K562 (cell line): ENCODE measurements at regions not wholly inside any gene's neighbourhood (a gene's known extent, or its start where the extent isn't known, plus 50 kb on each side); places are given as distances from the start of the nearest gene placed in this dataset.

ENCODE experiments used
- ATAC-seq: fragments of 200-7000 bp; cut with Tn5 transposase; 3 replicates; pipeline ENCODE4 v1.9.1; 2020; ENCODE audit warnings: moderate library complexity
- BruUV-seq: library from RNA; stranded (reverse); fragments of 400-500 nt; replicated peaks from 2 replicates; lab custom pipeline; 2021; lab: Mats Ljungman, UMichigan
- CTCF ChIA-PET: fragments of 300-600 bp; formaldehyde crosslinking; extraction: SDS; loops from one replicate; lab custom pipeline; 2021; ENCODE audit warnings: low intra/inter-chr PET ratio; lab: Yijun Ruan, JAX
- POLR2A ChIA-PET: fragments of 300-600, 350-650 bp; sonication (Branson Sonifier 250); formaldehyde crosslinking; extraction: SDS; loops from one replicate; lab custom pipeline; 2021; ENCODE audit warnings: antibody characterized with exemption, inconsistent platforms; lab: Yijun Ruan, JAX
- DNase-seq, 4 experiments: peaks; one replicate each; pipeline versions ENCODE4 v3.0.0 to v3.0.0-alpha.2; 2011 to 2018; ENCODE audit warnings: low spot score in 3 of 4, mixed read lengths in 3 of 4; ENCODE audit errors: extremely low read depth in 1 of 4
- FAIRE-seq: peaks from 2 replicates; lab custom pipeline; 2011; peaks lifted over from hg19 to GRCh38; lab: Jason Lieb, UNC
- H2AFZ ChIP-seq: 2 replicates; pipeline ENCODE4 v1.6.0; 2011; ENCODE audit warnings: low read depth, low read length, control low read depth, inconsistent platforms
- H3K27ac ChIP-seq: fragments of 200-600 bp; 3 replicates; pipeline ENCODE4 v1.8.0; 2011; ENCODE audit warnings: low read depth, mild to moderate bottlenecking, control low read depth, inconsistent platforms, low read length, moderate library complexity, mixed read lengths; ENCODE audit errors: extremely low read depth
- H3K27me3 ChIP-seq, 2 experiments: fragments of 300-600 bp in 1 of 2; 2 replicates in 1 of 2; 3 replicates in 1 of 2; pipeline versions ENCODE4 v1.6.0 to v1.8.0; 2011; ENCODE audit warnings: inconsistent platforms in 2 of 2, low read length in 2 of 2, mild to moderate bottlenecking in 1 of 2, mixed read lengths in 1 of 2, moderate library complexity in 1 of 2; ENCODE audit not compliant: control insufficient read depth in 2 of 2, insufficient read depth in 2 of 2
- H3K36me3 ChIP-seq: fragments of 300-600 bp; 3 replicates; pipeline ENCODE4 v1.8.0; 2011; ENCODE audit warnings: mild to moderate bottlenecking, low read length, inconsistent platforms; ENCODE audit not compliant: control insufficient read depth, insufficient read depth
- H3K4me1 ChIP-seq, 2 experiments: fragments of 200-600 bp in 1 of 2; replicated peaks in 1 of 2; 2 replicates in 1 of 2; 3 replicates in 1 of 2; pipeline versions ENCODE4 v1.5.1 to v1.8.0; 2011; ENCODE audit warnings: inconsistent platforms in 2 of 2, low read length in 2 of 2, mild to moderate bottlenecking in 1 of 2, mixed read lengths in 1 of 2, moderate library complexity in 1 of 2; ENCODE audit not compliant: control insufficient read depth in 2 of 2, insufficient read depth in 2 of 2
- H3K4me2 ChIP-seq: 2 replicates; pipeline ENCODE4 v1.6.1; 2011; ENCODE audit warnings: low read length, control low read depth, inconsistent platforms, mixed read lengths; ENCODE audit not compliant: insufficient read depth
- H3K4me3 ChIP-seq: fragments of 200-600 bp; sonication (generic), shearing (Covaris generic); 2 replicates; pipeline ENCODE4 v1.5.1; 2016; ENCODE audit warnings: control low read depth, inconsistent platforms
- H3K79me2 ChIP-seq: fragments of 200-600 bp; 3 replicates; pipeline ENCODE4 v1.8.0; 2011; ENCODE audit warnings: low read length, inconsistent platforms; ENCODE audit not compliant: control insufficient read depth, insufficient read depth
- H3K9ac ChIP-seq, 2 experiments: 2 replicates each; pipeline versions ENCODE4 v1.6.0 to v1.6.1; 2011; ENCODE audit warnings: low read depth in 2 of 2, low read length in 2 of 2, control low read depth in 1 of 2, inconsistent platforms in 1 of 2, mild to moderate bottlenecking in 1 of 2, mixed read lengths in 1 of 2; ENCODE audit not compliant: insufficient read depth in 1 of 2
- H3K9me1 ChIP-seq: one replicate; pipeline ENCODE4 v1.6.0; 2011; ENCODE audit warnings: inconsistent platforms, mild to moderate bottlenecking, low read length, moderate library complexity; ENCODE audit not compliant: control insufficient read depth, insufficient read depth
- H3K9me3 ChIP-seq: replicated peaks from 2 replicates; pipeline ENCODE4 v1.5.1; 2011; ENCODE audit warnings: low read depth, low read length, inconsistent platforms; ENCODE audit not compliant: control insufficient read depth, insufficient read depth
- H4K20me1 ChIP-seq: replicated peaks from 2 replicates; pipeline ENCODE4 v1.6.1; 2011; ENCODE audit warnings: low read length, inconsistent platforms, mixed read lengths; ENCODE audit not compliant: control insufficient read depth, insufficient read depth
- CTBP1 ChIP-seq: fragments of 450-650 bp; IDR thresholded peaks from 2 replicates; pipeline ENCODE4 v1.6.1; 2016; ENCODE audit warnings: borderline replicate concordance
- ELF2 ChIP-seq: fragments of 250-450 bp; sonication (Bioruptor Pico); IDR thresholded peaks from 2 replicates; pipeline ENCODE4 v1.5.0; 2021; ENCODE audit warnings: mild to moderate bottlenecking
- MAFK ChIP-seq: IDR thresholded peaks from 2 replicates; pipeline ENCODE4 v1.6.1; 2011; ENCODE audit warnings: low read length, improper control_type of control experiment
- RBM39 ChIP-seq: fragments of 200-400 bp; formaldehyde crosslinking; optimal IDR thresholded peaks from 2 replicates; pipeline ENCODE3; 2018; ENCODE audit warnings: low read depth, low read length
- SMARCA5 ChIP-seq: fragments of 450-650 bp; IDR thresholded peaks from 2 replicates; pipeline ENCODE4 v1.6.1; 2016
- TBL1XR1 ChIP-seq, 2 experiments: IDR thresholded peaks; 2 replicates each; pipeline ENCODE4 v1.6.1; 2012; ENCODE audit warnings: improper control_type of control experiment in 2 of 2, low read length in 2 of 2, mild to moderate bottlenecking in 1 of 2
- TEAD4 ChIP-seq, 2 experiments: sonication (generic) in 1 of 2; formaldehyde crosslinking in 1 of 2; IDR thresholded peaks; 2 replicates each; pipeline versions ENCODE4 v1.6.1 to v1.8.0; 2012 to 2022; ENCODE audit warnings: borderline replicate concordance in 1 of 2, inconsistent platforms in 1 of 2, low read length in 1 of 2, mild to moderate bottlenecking in 1 of 2, missing genetic modification reagents in 1 of 2
- ZNF316 ChIP-seq: fragments of 450-650 bp; IDR thresholded peaks from 2 replicates; pipeline ENCODE4 v1.6.1; 2016
- ZNF79 ChIP-seq: fragments of 250-450 bp; sonication (Bioruptor Pico); IDR thresholded peaks from 2 replicates; pipeline ENCODE4 v1.4.0; 2020; ENCODE audit warnings: low read depth, mild to moderate bottlenecking, moderate library complexity
- WGBS: fragments of 100-300 bp; shearing (Covaris generic); methylation state at CpG from one replicate; pipeline ENCODE4 v1.1.6; 2016; ENCODE audit warnings: low coverage, mixed read lengths; ENCODE audit not compliant: insufficient coverage; ENCODE audit errors: missing lambda C conversion rate; 5-methylcytosine and 5-hydroxymethylcytosine counted together
- in situ Hi-C: fragments of 300-500 bp; cut with MboI; formaldehyde crosslinking; loops from 4 replicates; pipeline ENCODE4 v1.15.0; 2018; ENCODE audit warnings: inconsistent platforms, mixed read lengths
- intact Hi-C: fragments of 100-400 bp; cut with micrococcal nuclease; formaldehyde crosslinking; loops from 2 replicates; pipeline ENCODE4 v1.14.2; 2022
- TF ChIP-seq, protein P1 (sequence below): fragments of 250-450 bp; sonication (Bioruptor Pico); IDR thresholded peaks from 2 replicates; pipeline ENCODE4 v1.4.0; 2020

DNA sequence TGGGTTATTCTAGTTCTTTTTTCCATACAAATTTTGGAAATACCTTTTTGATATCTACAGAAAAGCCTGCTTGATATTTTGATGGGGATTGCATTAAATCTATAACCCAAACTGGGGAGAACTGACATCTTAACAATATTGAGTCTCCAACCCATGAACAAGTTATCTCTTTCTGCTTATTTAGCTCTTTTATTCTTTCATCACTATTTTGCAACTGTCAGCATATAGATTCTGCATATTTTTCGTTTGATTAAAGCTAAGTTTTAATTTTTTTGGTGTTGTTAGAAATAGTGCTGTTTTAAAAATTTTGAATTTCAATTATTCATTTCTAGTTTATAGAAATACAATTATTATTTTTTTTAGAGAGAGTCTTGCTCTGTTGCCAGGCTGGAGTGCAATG lies 97.9 kb downstream of the EMX2 start:
- in situ Hi-C loops (no loop called here), intact Hi-C loops (no loop called here)
- FAIRE-seq (no peak), DNase-seq (no peak), ATAC-seq (no peak)
- H4K20me1 ChIP-seq, result no peaks in the 10 kb centered on the region; the same call in 1 of the 2 replicates
- BruUV-seq, result no TSS peak
- H3K27me3 ChIP-seq, result no peaks in the 10 kb centered on the region
- H3K4me3 ChIP-seq, result no peak overlapping the region
- no peak overlapping the region for H3K9ac ChIP-seq
- no peak overlapping the region for H3K27ac ChIP-seq
- ChIA-PET POLR2A (interaction anchor here (0.5 kb wide), 1 partner anchor 257 kb away, joined by 3 read pairs; no protein-coding TSS in a partner anchor), CTCF (no interaction called here)
- H3K36me3 ChIP-seq, result no peaks in the 10 kb centered on the region
- TF ChIP-seq ZNF316 (peak; percentile 38; the same call in 1 of the 2 replicates), ELF2 (CRISPR knock-in tag) (no peak), MAFK (peak; percentile 19; the same call in 1 of the 2 replicates)
- WGBS, result 0% methylated on average over 1 of the region's 1 CpG
- no peaks in the 10 kb centered on the region for H3K79me2 ChIP-seq
- no peaks in the 10 kb centered on the region for H3K9me1 ChIP-seq
- no peaks in the 10 kb centered on the region for H3K9me3 ChIP-seq
- H2AFZ ChIP-seq, result no peak overlapping the region
- H3K4me1 ChIP-seq, result no peaks in the 10 kb centered on the region
- no peak overlapping the region for H3K4me2 ChIP-seq

DNA sequence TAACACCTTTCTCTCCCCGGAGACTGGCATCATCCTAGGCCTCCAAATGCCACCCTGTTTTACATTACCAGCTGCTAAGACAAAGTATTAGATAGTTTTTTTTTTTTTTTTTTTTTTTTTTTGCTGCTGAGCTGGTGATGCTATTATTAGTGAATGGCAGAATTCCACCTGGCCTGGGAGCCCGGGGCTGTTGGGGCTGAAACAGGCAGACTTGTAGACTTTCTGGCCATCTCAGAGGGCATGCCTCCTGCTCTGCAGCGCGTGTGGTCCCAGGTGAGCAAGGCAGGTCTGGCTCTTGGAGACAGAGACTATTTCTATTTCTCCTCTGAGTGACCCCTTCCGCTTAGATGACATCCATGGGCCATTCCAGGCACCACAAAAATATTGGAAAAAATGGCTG lies 104.2 kb downstream of the EMX2 start:
- FAIRE-seq, result no peak
- H2AFZ ChIP-seq, result no peak overlapping the region
- WGBS, result 0% methylated on average over 4 of the region's 5 CpGs
- no peak overlapping the region for H3K4me2 ChIP-seq
- no peak overlapping the region for H3K27ac ChIP-seq
- no peak overlapping the region for H3K9ac ChIP-seq
- POLR2A ChIA-PET, result no interaction called here
- in situ Hi-C loops, result no loop called here
- no peaks in the 10 kb centered on the region for H3K4me1 ChIP-seq
- TF ChIP-seq TEAD4 (IDR thresholded peaks at IDR 0.05; ENCODE audit: low read length) (no peak), TEAD4 (CRISPR knock-in tag; IDR thresholded peaks at IDR 0.05; ENCODE audit: borderline replicate concordance) (no peak), RBM39 (no peak), CTBP1 (no peak), SMARCA5 (no peak), ZNF79 (CRISPR knock-in tag) (no peak), TBL1XR1 (IDR thresholded peaks at IDR 0.05; ENCODE audit: low read length in 2 of 2) (no peak)
- TF ChIP-seq, protein P1, sequence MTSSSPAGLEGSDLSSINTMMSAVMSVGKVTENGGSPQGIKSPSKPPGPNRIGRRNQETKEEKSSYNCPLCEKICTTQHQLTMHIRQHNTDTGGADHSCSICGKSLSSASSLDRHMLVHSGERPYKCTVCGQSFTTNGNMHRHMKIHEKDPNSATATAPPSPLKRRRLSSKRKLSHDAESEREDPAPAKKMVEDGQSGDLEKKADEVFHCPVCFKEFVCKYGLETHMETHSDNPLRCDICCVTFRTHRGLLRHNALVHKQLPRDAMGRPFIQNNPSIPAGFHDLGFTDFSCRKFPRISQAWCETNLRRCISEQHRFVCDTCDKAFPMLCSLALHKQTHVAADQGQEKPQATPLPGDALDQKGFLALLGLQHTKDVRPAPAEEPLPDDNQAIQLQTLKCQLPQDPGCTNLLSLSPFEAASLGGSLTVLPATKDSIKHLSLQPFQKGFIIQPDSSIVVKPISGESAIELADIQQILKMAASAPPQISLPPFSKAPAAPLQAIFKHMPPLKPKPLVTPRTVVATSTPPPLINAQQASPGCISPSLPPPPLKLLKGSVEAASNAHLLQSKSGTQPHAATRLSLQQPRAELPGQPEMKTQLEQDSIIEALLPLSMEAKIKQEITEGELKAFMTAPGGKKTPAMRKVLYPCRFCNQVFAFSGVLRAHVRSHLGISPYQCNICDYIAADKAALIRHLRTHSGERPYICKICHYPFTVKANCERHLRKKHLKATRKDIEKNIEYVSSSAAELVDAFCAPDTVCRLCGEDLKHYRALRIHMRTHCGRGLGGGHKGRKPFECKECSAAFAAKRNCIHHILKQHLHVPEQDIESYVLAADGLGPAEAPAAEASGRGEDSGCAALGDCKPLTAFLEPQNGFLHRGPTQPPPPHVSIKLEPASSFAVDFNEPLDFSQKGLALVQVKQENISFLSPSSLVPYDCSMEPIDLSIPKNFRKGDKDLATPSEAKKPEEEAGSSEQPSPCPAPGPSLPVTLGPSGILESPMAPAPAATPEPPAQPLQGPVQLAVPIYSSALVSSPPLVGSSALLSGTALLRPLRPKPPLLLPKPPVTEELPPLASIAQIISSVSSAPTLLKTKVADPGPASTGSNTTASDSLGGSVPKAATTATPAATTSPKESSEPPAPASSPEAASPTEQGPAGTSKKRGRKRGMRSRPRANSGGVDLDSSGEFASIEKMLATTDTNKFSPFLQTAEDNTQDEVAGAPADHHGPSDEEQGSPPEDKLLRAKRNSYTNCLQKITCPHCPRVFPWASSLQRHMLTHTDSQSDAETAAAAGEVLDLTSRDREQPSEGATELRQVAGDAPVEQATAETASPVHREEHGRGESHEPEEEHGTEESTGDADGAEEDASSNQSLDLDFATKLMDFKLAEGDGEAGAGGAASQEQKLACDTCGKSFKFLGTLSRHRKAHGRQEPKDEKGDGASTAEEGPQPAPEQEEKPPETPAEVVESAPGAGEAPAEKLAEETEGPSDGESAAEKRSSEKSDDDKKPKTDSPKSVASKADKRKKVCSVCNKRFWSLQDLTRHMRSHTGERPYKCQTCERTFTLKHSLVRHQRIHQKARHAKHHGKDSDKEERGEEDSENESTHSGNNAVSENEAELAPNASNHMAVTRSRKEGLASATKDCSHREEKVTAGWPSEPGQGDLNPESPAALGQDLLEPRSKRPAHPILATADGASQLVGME, result no peak
- TF ChIP-seq, all 486 proteins: peak for 0
- Histone ChIP-seq H3K9me1 (no peaks in the 10 kb centered on the region), H3K27me3 (no peaks in the 10 kb centered on the region; a peak in 1 of 5 replicates), H3K79me2 (no peaks in the 10 kb centered on the region), H3K4me3 (no peak overlapping the region), H4K20me1 (no peaks in the 10 kb centered on the region), H3K36me3 (no peaks in the 10 kb centered on the region), H3K9me3 (no peaks in the 10 kb centered on the region)
- intact Hi-C loops, result no loop called here
- BruUV-seq, result no TSS peak
- DNase-seq (no peak), ATAC-seq (no peak)
- CTCF ChIA-PET, result no interaction called here
